RWPE2 (cell line): ENCODE measurements at regions not wholly inside any gene's neighbourhood (a gene's known extent, or its start where the extent isn't known, plus 50 kb on each side); places are given as distances from the start of the nearest gene placed in this dataset.

ENCODE experiments used
- ATAC-seq: fragments of 200-7000 bp; cut with Tn5 transposase; 3 replicates; pipeline ENCODE4 v1.9.1; 2021; ENCODE audit warnings: low read depth
- DNase-seq: peaks from one replicate; pipeline ENCODE4 v3.0.0-alpha.2; 2020; ENCODE audit warnings: low spot score
- H3K27ac ChIP-seq: fragments of 450-650 bp; 2 replicates; pipeline ENCODE4 v1.5.1; 2017; ENCODE audit warnings: mild to moderate bottlenecking; ENCODE audit not compliant: poor library complexity, severe bottlenecking
- H3K27me3 ChIP-seq: fragments of 250-450 bp; sonication (Bioruptor Pico); 2 replicates; pipeline ENCODE4 v1.5.1; 2021; ENCODE audit warnings: mild to moderate bottlenecking, moderate library complexity; ENCODE audit not compliant: insufficient read depth, poor library complexity, severe bottlenecking
- H3K36me3 ChIP-seq: fragments of 250-450 bp; sonication (Bioruptor Pico); 2 replicates; pipeline ENCODE4 v1.5.1; 2020; ENCODE audit warnings: low read depth, mild to moderate bottlenecking, moderate library complexity
- H3K4me1 ChIP-seq: fragments of 250-450 bp; sonication (Bioruptor Pico); 2 replicates; pipeline ENCODE4 v1.5.1; 2021; ENCODE audit warnings: mild to moderate bottlenecking, moderate library complexity; ENCODE audit not compliant: insufficient read depth, poor library complexity, severe bottlenecking
- H3K4me3 ChIP-seq: fragments of 250-450 bp; sonication (Bioruptor Pico); 2 replicates; pipeline ENCODE4 v1.5.1; 2021; ENCODE audit warnings: mild to moderate bottlenecking, moderate library complexity; ENCODE audit not compliant: severe bottlenecking
- H3K9me3 ChIP-seq: fragments of 250-450 bp; sonication (Bioruptor Pico); 2 replicates; pipeline ENCODE4 v1.5.1; 2021; ENCODE audit warnings: mild to moderate bottlenecking, moderate library complexity; ENCODE audit not compliant: severe bottlenecking
- CTCF ChIP-seq: fragments of 450-650 bp; IDR thresholded peaks from one replicate; pipeline ENCODE4 v1.5.1; 2017; ENCODE audit warnings: mild to moderate bottlenecking, moderate library complexity; ENCODE audit not compliant: poor library complexity, severe bottlenecking

GRCh38 chr14:101229666-101230065 lies 326.1 kb upstream of the RTL1 start:
- H3K27ac ChIP-seq = no peak overlapping the region
- no peak for TF ChIP-seq CTCF
- no peaks in the 10 kb centered on the region for H3K4me1 ChIP-seq
- no peak for ATAC-seq
- H3K4me3 ChIP-seq = no peak overlapping the region
- no peak for DNase-seq
- H3K9me3 ChIP-seq = no peaks in the 10 kb centered on the region
- H3K36me3 ChIP-seq = no peaks in the 10 kb centered on the region
- H3K27me3 ChIP-seq = no peaks in the 10 kb centered on the region

- no peak for TF ChIP-seq CTCF
- no peak overlapping the region for H3K27ac ChIP-seq
- no peaks in the 10 kb centered on the region for H3K27me3 ChIP-seq
- H3K4me3 ChIP-seq = no peak overlapping the region
- DNase-seq = no peak
- H3K4me1 ChIP-seq = no peaks in the 10 kb centered on the region
- ATAC-seq = no peak
- H3K9me3 ChIP-seq = no peaks in the 10 kb centered on the region
- H3K36me3 ChIP-seq = no peaks in the 10 kb centered on the region
These were observed 326.8 kb upstream of the RTL1 start for GRCh38 chr14:101230161-101230850.

GRCh38 chr14:101230851-101231550 lies 327.5 kb upstream of the RTL1 start:
- H3K4me3 ChIP-seq = no peak overlapping the region
- DNase-seq (no peak), ATAC-seq (no peak)
- no peak overlapping the region for H3K27ac ChIP-seq
- TF ChIP-seq CTCF = no peak
- H3K36me3 ChIP-seq = no peaks in the 10 kb centered on the region
- no peaks in the 10 kb centered on the region for H3K9me3 ChIP-seq
- no peaks in the 10 kb centered on the region for H3K4me1 ChIP-seq
- no peaks in the 10 kb centered on the region for H3K27me3 ChIP-seq

GRCh38 chr14:101231828-101232227 lies 328.3 kb upstream of the RTL1 start:
- no peak for TF ChIP-seq CTCF
- DNase-seq = no peak
- no peaks in the 10 kb centered on the region for H3K9me3 ChIP-seq
- ATAC-seq = no peak
- H3K36me3 ChIP-seq = no peaks in the 10 kb centered on the region
- H3K27ac ChIP-seq = no peak overlapping the region
- no peaks in the 10 kb centered on the region for H3K4me1 ChIP-seq
- H3K4me3 ChIP-seq = no peak overlapping the region
- no peaks in the 10 kb centered on the region for H3K27me3 ChIP-seq
